Thyroid gland (tissue), 4 donors: ENCODE measurements at regions not wholly inside any gene's neighbourhood (a gene's known extent, or its start where the extent isn't known, plus 50 kb on each side); places are given as distances from the start of the nearest gene placed in this dataset.

ENCODE experiments used
- POLR2A ChIP-seq, 2 donors: fragments of 450-650 bp; IDR thresholded peaks; one replicate each; pipeline ENCODE4 v1.6.1; 2017; ENCODE audit warnings: antibody characterized with exemption in 2 of 2, mild to moderate bottlenecking in 2 of 2, moderate library complexity in 1 of 2
- TF ChIP-seq, protein P1 (sequence below), 6 experiments: fragments of 200-600 bp in 3 of 6; fragments of 450-650 bp in 3 of 6; sonication (generic) in 3 of 6; IDR thresholded peaks; one replicate each; pipeline ENCODE4 v1.5.1; 2016 to 2019; ENCODE audit warnings: antibody characterized with exemption in 6 of 6, mild to moderate bottlenecking in 2 of 6, inconsistent platforms in 1 of 6, moderate library complexity in 1 of 6

- TF ChIP-seq, protein P1, sequence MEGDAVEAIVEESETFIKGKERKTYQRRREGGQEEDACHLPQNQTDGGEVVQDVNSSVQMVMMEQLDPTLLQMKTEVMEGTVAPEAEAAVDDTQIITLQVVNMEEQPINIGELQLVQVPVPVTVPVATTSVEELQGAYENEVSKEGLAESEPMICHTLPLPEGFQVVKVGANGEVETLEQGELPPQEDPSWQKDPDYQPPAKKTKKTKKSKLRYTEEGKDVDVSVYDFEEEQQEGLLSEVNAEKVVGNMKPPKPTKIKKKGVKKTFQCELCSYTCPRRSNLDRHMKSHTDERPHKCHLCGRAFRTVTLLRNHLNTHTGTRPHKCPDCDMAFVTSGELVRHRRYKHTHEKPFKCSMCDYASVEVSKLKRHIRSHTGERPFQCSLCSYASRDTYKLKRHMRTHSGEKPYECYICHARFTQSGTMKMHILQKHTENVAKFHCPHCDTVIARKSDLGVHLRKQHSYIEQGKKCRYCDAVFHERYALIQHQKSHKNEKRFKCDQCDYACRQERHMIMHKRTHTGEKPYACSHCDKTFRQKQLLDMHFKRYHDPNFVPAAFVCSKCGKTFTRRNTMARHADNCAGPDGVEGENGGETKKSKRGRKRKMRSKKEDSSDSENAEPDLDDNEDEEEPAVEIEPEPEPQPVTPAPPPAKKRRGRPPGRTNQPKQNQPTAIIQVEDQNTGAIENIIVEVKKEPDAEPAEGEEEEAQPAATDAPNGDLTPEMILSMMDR (IDR thresholded peaks at IDR 0.05): no peak
- TF ChIP-seq POLR2A (IDR thresholded peaks at IDR 0.05): no peak
These were observed 290.5 kb downstream of the AJAP1 start for GRCh38 chr1:4944911-4945310.
